ENCODE measurements at regions not wholly inside any gene's neighbourhood (a gene's known extent, or its start where the extent isn't known, plus 50 kb on each side); places are given as distances from the start of the nearest gene placed in this dataset.

GRCh38 chr6:140040396-140040795, 665.9 kb upstream of the CITED2 start:
- Histone ChIP-seq H3K9me3 (replicated peaks; ENCODE audit: insufficient read depth, low read length) (no peaks in the 10 kb centered on the region), H3K4me3 (ENCODE audit: low read length) (no peak overlapping the region), H3K27ac (ENCODE audit: low read length) (no peak overlapping the region), H3K4me2 (ENCODE audit: low read depth, low read length) (no peak overlapping the region), H3K27me3 (replicated peaks; ENCODE audit: insufficient read depth, low read length) (no peaks in the 10 kb centered on the region), H3K79me2 (ENCODE audit: low read length) (no peaks in the 10 kb centered on the region), H3K4me1 (ENCODE audit: low read length) (no peaks in the 10 kb centered on the region), H3K36me3 (replicated peaks; ENCODE audit: insufficient read depth, low read length) (no peaks in the 10 kb centered on the region), H4K20me1 (ENCODE audit: insufficient read depth, low read length) (no peaks in the 10 kb centered on the region), H3K9me2 (replicated peaks; ENCODE audit: insufficient read depth, low read length) (no peaks in the 10 kb centered on the region), H2AFZ (ENCODE audit: low read length) (no peak overlapping the region), H3K9ac (ENCODE audit: low read length) (no peak overlapping the region), H3F3A (ENCODE audit: insufficient read depth, low read length) (no peaks in the 10 kb centered on the region)
- TF ChIP-seq EZH2 (optimal IDR thresholded peaks at IDR 0.05; ENCODE audit: low read depth, low read length) = no peak
- TF ChIP-seq, protein P1, sequence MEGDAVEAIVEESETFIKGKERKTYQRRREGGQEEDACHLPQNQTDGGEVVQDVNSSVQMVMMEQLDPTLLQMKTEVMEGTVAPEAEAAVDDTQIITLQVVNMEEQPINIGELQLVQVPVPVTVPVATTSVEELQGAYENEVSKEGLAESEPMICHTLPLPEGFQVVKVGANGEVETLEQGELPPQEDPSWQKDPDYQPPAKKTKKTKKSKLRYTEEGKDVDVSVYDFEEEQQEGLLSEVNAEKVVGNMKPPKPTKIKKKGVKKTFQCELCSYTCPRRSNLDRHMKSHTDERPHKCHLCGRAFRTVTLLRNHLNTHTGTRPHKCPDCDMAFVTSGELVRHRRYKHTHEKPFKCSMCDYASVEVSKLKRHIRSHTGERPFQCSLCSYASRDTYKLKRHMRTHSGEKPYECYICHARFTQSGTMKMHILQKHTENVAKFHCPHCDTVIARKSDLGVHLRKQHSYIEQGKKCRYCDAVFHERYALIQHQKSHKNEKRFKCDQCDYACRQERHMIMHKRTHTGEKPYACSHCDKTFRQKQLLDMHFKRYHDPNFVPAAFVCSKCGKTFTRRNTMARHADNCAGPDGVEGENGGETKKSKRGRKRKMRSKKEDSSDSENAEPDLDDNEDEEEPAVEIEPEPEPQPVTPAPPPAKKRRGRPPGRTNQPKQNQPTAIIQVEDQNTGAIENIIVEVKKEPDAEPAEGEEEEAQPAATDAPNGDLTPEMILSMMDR (IDR thresholded peaks at IDR 0.05; ENCODE audit: low read length) = no peak
- TF ChIP-seq EZH2phosphoT487 (IDR thresholded peaks at IDR 0.05; ENCODE audit: low read length) = no peak
- no peak for DNase-seq

DNA sequence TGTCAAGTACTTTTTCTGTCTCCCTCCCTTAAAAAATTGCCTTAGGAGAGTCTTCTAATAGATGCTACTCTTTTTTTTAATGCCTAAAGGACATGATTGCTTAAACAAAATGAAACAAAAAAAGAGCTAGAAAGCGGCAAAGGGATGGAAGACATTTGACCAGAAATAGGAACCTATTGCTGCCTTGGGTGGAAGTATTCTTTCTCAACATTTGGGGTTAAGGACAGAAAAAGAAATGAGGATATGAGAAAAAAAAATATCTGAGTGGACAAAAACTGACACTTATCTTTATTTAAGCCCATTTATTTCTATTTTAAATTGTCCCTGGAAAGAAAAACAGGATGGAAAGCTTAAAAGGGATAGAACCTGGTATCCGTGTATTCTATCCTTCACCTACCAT, 664.9 kb upstream of the CITED2 start:
- Histone ChIP-seq H3K4me1 (ENCODE audit: low read length) (no peaks in the 10 kb centered on the region), H3F3A (ENCODE audit: insufficient read depth, low read length) (no peaks in the 10 kb centered on the region), H2AFZ (ENCODE audit: low read length) (no peak overlapping the region), H3K27me3 (replicated peaks; ENCODE audit: insufficient read depth, low read length) (no peaks in the 10 kb centered on the region), H3K9ac (ENCODE audit: low read length) (no peak overlapping the region), H3K4me2 (ENCODE audit: low read depth, low read length) (no peak overlapping the region), H3K9me3 (replicated peaks; ENCODE audit: insufficient read depth, low read length) (no peaks in the 10 kb centered on the region), H4K20me1 (ENCODE audit: insufficient read depth, low read length) (no peaks in the 10 kb centered on the region), H3K36me3 (replicated peaks; ENCODE audit: insufficient read depth, low read length) (no peaks in the 10 kb centered on the region), H3K79me2 (ENCODE audit: low read length) (no peaks in the 10 kb centered on the region), H3K4me3 (ENCODE audit: low read length) (no peak overlapping the region), H3K27ac (ENCODE audit: low read length) (no peak overlapping the region), H3K9me2 (replicated peaks; ENCODE audit: insufficient read depth, low read length) (no peaks in the 10 kb centered on the region)
- DNase-seq = no peak
- TF ChIP-seq, protein P1 (IDR thresholded peaks at IDR 0.05; ENCODE audit: low read length) = no peak
- no peak for TF ChIP-seq EZH2 (optimal IDR thresholded peaks at IDR 0.05; ENCODE audit: low read depth, low read length)
- no peak for TF ChIP-seq EZH2phosphoT487 (IDR thresholded peaks at IDR 0.05; ENCODE audit: low read length)

- Histone ChIP-seq H3K9ac (ENCODE audit: low read length) (no peak overlapping the region), H3K27me3 (replicated peaks; ENCODE audit: insufficient read depth, low read length) (no peaks in the 10 kb centered on the region), H3K4me1 (ENCODE audit: low read length) (no peaks in the 10 kb centered on the region), H3K27ac (ENCODE audit: low read length) (no peak overlapping the region), H3K36me3 (replicated peaks; ENCODE audit: insufficient read depth, low read length) (no peaks in the 10 kb centered on the region), H3K79me2 (ENCODE audit: low read length) (no peaks in the 10 kb centered on the region), H2AFZ (ENCODE audit: low read length) (no peak overlapping the region), H3K9me2 (replicated peaks; ENCODE audit: insufficient read depth, low read length) (no peaks in the 10 kb centered on the region), H3K4me3 (ENCODE audit: low read length) (no peak overlapping the region), H3K4me2 (ENCODE audit: low read depth, low read length) (no peak overlapping the region), H3F3A (ENCODE audit: insufficient read depth, low read length) (no peaks in the 10 kb centered on the region), H3K9me3 (replicated peaks; ENCODE audit: insufficient read depth, low read length) (no peaks in the 10 kb centered on the region), H4K20me1 (ENCODE audit: insufficient read depth, low read length) (no peaks in the 10 kb centered on the region)
- TF ChIP-seq, protein P1 (IDR thresholded peaks at IDR 0.05; ENCODE audit: low read length) = no peak
- TF ChIP-seq EZH2 (optimal IDR thresholded peaks at IDR 0.05; ENCODE audit: low read depth, low read length) = no peak
- no peak for TF ChIP-seq EZH2phosphoT487 (IDR thresholded peaks at IDR 0.05; ENCODE audit: low read length)
- DNase-seq = no peak
These were observed 661.7 kb upstream of the CITED2 start for GRCh38 chr6:140036196-140036595.
